ENCODE measurements at regions not wholly inside any gene's neighbourhood (a gene's known extent, or its start where the extent isn't known, plus 50 kb on each side); places are given as distances from the start of the nearest gene placed in this dataset.

GRCh38 chr2:207229161-207229560, 63.4 kb upstream of the KLF7 start (continued):
- TF ChIP-seq, protein P1, sequence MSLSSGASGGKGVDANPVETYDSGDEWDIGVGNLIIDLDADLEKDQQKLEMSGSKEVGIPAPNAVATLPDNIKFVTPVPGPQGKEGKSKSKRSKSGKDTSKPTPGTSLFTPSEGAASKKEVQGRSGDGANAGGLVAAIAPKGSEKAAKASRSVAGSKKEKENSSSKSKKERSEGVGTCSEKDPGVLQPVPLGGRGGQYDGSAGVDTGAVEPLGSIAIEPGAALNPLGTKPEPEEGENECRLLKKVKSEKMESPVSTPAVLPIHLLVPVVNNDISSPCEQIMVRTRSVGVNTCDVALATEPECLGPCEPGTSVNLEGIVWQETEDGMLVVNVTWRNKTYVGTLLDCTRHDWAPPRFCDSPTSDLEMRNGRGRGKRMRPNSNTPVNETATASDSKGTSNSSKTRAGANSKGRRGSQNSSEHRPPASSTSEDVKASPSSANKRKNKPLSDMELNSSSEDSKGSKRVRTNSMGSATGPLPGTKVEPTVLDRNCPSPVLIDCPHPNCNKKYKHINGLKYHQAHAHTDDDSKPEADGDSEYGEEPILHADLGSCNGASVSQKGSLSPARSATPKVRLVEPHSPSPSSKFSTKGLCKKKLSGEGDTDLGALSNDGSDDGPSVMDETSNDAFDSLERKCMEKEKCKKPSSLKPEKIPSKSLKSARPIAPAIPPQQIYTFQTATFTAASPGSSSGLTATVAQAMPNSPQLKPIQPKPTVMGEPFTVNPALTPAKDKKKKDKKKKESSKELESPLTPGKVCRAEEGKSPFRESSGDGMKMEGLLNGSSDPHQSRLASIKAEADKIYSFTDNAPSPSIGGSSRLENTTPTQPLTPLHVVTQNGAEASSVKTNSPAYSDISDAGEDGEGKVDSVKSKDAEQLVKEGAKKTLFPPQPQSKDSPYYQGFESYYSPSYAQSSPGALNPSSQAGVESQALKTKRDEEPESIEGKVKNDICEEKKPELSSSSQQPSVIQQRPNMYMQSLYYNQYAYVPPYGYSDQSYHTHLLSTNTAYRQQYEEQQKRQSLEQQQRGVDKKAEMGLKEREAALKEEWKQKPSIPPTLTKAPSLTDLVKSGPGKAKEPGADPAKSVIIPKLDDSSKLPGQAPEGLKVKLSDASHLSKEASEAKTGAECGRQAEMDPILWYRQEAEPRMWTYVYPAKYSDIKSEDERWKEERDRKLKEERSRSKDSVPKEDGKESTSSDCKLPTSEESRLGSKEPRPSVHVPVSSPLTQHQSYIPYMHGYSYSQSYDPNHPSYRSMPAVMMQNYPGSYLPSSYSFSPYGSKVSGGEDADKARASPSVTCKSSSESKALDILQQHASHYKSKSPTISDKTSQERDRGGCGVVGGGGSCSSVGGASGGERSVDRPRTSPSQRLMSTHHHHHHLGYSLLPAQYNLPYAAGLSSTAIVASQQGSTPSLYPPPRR (CRISPR knock-in tag; IDR thresholded peaks at IDR 0.05; ENCODE audit: borderline replicate concordance) = no peak
- TF ChIP-seq TRIM24 (IDR thresholded peaks at IDR 0.05) (no peak), FOXP4 (CRISPR knock-in tag; IDR thresholded peaks at IDR 0.05; ENCODE audit: borderline replicate concordance) (no peak), RFX5 (IDR thresholded peaks at IDR 0.05; ENCODE audit: low read depth, low read length) (no peak), ZHX1 (conservative IDR thresholded peaks at IDR 0.05; ENCODE audit: low read length) (no peak), RFX1 (IDR thresholded peaks at IDR 0.05) (no peak), TCF15 (CRISPR knock-in tag; IDR thresholded peaks at IDR 0.05) (no peak)

Data from K562 (cell line).